Skeletal muscle cell (primary cell): ENCODE measurements at regions not wholly inside any gene's neighbourhood (a gene's known extent, or its start where the extent isn't known, plus 50 kb on each side); places are given as distances from the start of the nearest gene placed in this dataset.

Source experiments
- DNase-seq: peaks from one replicate; pipeline ENCODE4 v3.0.0-alpha.2; 2010; ENCODE audit warnings: low read depth
- H3K4me3 ChIP-seq: 2 replicates; pipeline ENCODE4 v1.5.1; 2011; ENCODE audit warnings: low read depth, mild to moderate bottlenecking, control low read depth, low read length, moderate library complexity

GRCh38 chr13:22278336-22278929, 607.6 kb downstream of the FGF9 start:
- no peak overlapping the region for H3K4me3 ChIP-seq
- no peak for DNase-seq

- DNase-seq: no peak
- no peak overlapping the region for H3K4me3 ChIP-seq
Measured at GRCh38 chr13:22285867-22286266, 615.0 kb downstream of the FGF9 start.

- DNase-seq: no peak
- no peak overlapping the region for H3K4me3 ChIP-seq
Measured at GRCh38 chr13:22286338-22286737, 615.5 kb downstream of the FGF9 start.

GRCh38 chr13:22287343-22287920, 616.6 kb downstream of the FGF9 start:
- peak; percentile 1 for DNase-seq
- H3K4me3 ChIP-seq: no peak overlapping the region

GRCh38 chr13:22288496-22288895, 617.6 kb downstream of the FGF9 start:
- H3K4me3 ChIP-seq: no peak overlapping the region
- DNase-seq: no peak

GRCh38 chr13:22289711-22290110, 618.8 kb downstream of the FGF9 start:
- DNase-seq: no peak

GRCh38 chr13:22298530-22298929, 627.7 kb downstream of the FGF9 start:
- DNase-seq: no peak
- no peak overlapping the region for H3K4me3 ChIP-seq

More at GRCh38 chr13:22289711-22290110, 618.8 kb downstream of the FGF9 start:
- no peak overlapping the region for H3K4me3 ChIP-seq

GRCh38 chr13:22311734-22312404, 641.0 kb downstream of the FGF9 start:
- no peak for DNase-seq
- no peak overlapping the region for H3K4me3 ChIP-seq

GRCh38 chr13:22312405-22312803, 641.5 kb downstream of the FGF9 start:
- no peak overlapping the region for H3K4me3 ChIP-seq
- no peak for DNase-seq

- H3K4me3 ChIP-seq: no peak overlapping the region
- no peak for DNase-seq
Measured at GRCh38 chr13:22316494-22317025, 645.7 kb downstream of the FGF9 start.

GRCh38 chr13:22320991-22321390, 650.1 kb downstream of the FGF9 start:
- DNase-seq: no peak
- H3K4me3 ChIP-seq: no peak overlapping the region

GRCh38 chr13:22325761-22326160, 654.9 kb downstream of the FGF9 start:
- no peak for DNase-seq
- no peak overlapping the region for H3K4me3 ChIP-seq

- no peak overlapping the region for H3K4me3 ChIP-seq
- DNase-seq: no peak
Measured at GRCh38 chr13:22332416-22332815, 661.5 kb downstream of the FGF9 start.

- DNase-seq: no peak
- H3K4me3 ChIP-seq: no peak overlapping the region
Measured at GRCh38 chr13:22336460-22336859, 665.6 kb downstream of the FGF9 start.

GRCh38 chr13:22357132-22357531, 686.3 kb downstream of the FGF9 start:
- H3K4me3 ChIP-seq: no peak overlapping the region
- peak; percentile 5 for DNase-seq

GRCh38 chr13:22369090-22369489, 698.2 kb downstream of the FGF9 start:
- H3K4me3 ChIP-seq: no peak overlapping the region
- no peak for DNase-seq

- DNase-seq: no peak
- no peak overlapping the region for H3K4me3 ChIP-seq
Measured at GRCh38 chr13:22369840-22370239, 699.0 kb downstream of the FGF9 start.

GRCh38 chr13:22372261-22372660, 701.4 kb downstream of the FGF9 start:
- no peak for DNase-seq
- H3K4me3 ChIP-seq: no peak overlapping the region

GRCh38 chr13:22375151-22375550, 704.3 kb downstream of the FGF9 start:
- no peak overlapping the region for H3K4me3 ChIP-seq
- DNase-seq: no peak

GRCh38 chr13:22387899-22388298, 717.0 kb downstream of the FGF9 start:
- no peak for DNase-seq
- no peak overlapping the region for H3K4me3 ChIP-seq
